Forelimb muscle (tissue), 1 donor: ENCODE measurements at regions not wholly inside any gene's neighbourhood (a gene's known extent, or its start where the extent isn't known, plus 50 kb on each side); places are given as distances from the start of the nearest gene placed in this dataset.
"Not testable (repeated sequence)": the region's sequence is repeated elsewhere in the genome, so short reads cannot be mapped to it uniquely, and the experiment has no call there.

Experiments
- DNase-seq: peaks from one replicate; pipeline ENCODE4 v3.0.0-alpha.2; 2013; ENCODE audit warnings: low read depth

DNA sequence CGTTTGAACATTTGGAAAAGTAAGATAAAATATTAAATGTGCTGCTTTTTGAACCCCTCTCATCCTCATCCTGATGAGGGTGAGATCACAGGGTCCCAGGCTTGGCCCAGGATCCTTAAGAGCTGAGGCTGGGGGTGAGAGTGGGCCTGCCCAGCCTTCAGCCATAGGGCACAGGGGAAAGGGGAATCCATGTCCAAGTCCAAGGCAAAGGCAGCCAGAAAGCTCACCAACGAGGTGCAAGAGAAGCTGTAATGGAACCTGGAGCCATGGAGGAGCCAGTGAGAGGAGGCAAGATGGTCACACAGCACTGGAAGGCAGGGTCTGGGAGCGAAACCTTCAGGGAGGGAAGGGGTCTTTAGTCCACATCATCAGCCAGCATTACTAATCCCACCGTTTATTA, 191.9 kb downstream of the RRAGC start:
- no peak for DNase-seq

DNA sequence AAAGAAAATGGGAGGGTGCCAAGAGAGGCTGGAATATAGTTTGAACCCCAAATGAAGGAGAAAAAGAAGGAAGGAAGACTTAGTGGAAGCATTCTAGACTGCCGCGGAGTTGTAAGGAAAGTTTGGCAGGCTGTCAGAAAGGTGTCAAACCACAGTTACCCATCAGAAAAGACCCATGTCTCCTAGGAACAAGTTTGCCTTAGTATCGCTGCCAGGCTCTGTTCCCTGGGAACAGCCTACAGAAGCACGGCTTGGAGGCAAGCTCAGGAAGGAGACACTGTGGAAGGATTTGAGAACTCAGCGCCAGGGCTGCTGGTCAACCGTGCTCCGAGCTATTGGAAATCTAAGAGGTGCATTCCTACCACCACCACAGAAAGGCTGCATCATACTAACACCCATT, 197.4 kb downstream of the RRAGC start:
- no peak for DNase-seq

DNA sequence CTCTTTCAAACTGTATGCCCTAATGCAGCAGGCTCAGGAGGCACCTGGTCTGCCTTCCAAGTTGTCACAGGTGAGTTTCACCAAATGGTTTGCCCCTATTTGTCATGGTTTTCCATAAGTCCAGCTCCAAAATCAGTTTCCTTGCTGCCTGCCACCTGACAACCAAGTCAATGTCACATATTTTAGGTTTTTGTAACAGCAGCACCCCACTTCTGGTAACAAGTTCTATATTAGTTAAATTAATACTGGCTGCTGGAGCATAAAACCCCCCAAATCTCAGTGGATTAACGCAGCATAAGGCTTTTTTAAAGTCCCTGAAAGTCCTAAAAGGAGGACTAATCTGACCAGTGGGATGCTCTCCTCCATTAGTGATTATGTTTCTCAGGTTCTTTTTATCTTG, 200.7 kb downstream of the RRAGC start:
- DNase-seq = no peak

DNA sequence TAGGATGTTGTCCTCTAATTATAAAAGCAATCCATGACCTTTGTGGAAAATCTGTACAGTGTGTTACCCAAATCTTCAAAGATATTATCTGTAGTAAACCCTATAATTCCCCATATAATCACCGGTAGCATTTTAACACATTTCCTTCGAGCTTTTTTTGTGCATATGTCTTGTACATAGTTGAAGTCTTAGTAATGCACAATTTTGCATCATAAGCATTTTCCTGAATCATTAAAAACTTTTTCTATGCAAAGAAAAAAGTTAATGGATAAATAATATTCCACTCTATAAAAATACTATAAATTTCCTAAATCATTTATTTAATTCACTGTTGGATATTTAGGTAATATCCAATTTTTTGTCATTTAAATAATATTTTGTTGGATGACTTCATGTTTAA, 201.7 kb downstream of the RRAGC start:
- no peak for DNase-seq

DNA sequence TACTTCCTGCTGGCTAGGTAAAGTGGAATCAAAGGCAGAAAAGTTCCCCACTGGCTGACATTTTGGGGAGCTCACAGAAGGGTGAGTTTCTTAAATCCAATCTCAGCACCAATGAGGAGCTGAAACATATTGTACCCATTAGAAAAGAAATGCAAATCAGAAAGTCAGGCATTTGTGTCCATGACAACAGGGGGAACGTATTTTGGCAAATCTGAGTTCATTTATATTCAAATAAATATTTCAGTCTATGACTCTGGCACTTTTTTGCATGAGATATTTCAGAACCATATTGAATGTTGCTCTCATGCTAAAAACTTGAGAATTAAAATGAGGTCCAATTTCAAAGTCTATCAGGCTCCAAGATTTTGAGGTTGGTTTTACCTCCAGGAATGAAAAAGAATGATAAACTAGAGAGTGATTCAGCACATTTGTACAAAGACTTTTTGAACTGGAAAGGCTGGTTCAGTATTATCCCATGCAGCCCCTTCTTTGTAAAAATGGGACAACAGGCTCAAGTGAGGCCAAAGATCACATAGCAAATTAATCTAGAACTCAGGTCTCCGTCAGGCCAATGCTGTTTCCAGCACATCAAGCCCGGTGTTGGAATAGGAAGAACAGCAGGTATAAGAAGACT, 202.2 kb downstream of the RRAGC start:
- DNase-seq = no peak

DNA sequence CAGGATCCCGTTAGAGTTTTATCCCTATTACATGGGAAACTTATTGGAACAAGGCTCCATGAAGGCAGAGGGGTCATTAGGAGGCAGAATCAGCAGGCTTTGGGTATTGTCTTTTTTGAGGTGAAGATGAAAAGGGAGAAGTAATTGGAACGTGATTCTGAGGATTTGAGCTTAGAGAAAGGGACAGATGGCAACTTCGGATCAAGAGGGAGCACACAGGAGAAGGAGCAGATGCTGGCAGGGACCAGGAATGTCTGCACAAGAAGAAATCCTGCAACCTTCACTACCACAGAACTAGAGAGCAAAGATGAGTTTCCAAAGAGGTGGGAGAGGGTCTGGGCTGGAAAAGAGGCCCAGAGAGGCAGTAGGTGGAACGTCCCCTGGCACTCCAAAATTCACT, 202.8 kb downstream of the RRAGC start:
- DNase-seq = no peak

DNA sequence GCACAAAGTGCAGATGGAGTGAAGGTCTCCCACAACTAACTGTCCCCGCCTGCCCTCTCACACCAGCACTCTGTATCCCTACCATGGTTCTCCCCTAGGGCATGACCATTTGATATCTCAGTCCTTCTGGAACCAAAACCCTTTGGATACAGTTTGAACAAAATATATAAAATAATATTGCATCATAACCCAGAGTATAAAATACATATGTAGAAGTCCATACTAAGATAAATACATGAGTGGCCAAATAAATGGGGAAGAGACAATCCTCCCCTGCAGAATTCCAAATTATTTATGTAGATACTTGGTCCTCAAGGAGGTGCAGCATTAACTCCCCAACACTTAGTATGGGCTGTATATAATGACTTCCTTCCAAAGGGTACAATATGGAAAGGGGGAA, 207.4 kb downstream of the RRAGC start:
- no peak for DNase-seq

DNA sequence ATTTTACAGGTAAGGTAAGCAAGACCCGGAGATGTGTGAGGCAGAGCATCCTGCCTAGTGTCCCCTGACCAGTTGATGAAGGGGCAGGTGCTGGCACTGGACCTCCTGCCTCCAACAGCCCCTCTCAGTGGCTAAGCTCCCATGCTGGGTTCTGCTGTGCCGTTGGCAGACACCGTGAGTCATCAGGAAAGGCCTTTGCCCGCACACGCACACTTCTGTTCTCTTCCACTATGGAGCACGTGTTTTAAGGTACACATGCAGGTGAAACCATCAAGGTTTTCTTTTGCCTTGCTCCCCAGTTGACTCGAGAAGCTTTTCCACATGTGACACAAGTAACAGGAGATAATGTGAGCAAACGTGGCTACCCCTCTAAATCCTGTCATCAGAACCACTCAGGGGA, 207.9 kb downstream of the RRAGC start:
- DNase-seq = no peak

DNA sequence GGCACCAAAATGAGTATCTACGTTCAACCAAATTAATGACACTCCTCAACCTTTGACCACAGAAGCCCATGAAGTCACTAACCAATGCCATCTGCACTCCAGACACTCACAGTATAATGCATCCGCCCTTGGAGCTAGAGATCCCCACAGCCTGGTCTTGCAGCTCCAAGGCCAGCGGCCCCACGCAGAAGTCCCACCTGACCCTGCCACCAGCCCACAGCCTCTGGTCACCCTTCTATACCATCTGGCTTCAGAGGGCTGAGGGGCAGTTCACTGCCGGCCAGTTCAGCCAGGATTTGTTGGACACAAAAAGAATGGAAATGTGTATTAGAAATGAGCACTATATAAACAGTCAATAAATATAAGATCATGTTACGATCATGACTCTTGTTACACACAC, 211.2 kb downstream of the RRAGC start:
- no peak for DNase-seq

DNA sequence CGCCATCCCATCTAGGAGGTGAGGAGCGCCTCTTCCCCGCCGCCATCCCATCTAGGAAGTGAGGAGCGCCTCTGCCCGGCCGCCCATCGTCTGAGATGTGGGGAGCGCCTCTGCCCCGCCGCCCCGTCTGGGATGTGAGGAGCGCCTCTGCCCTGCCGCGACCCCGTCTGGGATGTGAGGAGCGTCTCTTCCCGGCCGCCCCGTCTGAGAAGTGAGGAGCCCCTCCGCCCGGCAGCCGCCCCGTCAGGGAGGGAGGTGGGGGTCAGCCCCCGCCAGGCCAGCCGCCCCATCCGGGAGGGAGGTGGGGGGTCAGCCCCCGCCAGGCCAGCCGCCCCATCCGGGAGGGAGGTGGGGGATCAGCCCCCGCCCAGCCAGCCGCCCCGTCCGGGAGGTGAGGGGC, 212.2 kb downstream of the RRAGC start:
- DNase-seq = not testable (repeated sequence)

DNA sequence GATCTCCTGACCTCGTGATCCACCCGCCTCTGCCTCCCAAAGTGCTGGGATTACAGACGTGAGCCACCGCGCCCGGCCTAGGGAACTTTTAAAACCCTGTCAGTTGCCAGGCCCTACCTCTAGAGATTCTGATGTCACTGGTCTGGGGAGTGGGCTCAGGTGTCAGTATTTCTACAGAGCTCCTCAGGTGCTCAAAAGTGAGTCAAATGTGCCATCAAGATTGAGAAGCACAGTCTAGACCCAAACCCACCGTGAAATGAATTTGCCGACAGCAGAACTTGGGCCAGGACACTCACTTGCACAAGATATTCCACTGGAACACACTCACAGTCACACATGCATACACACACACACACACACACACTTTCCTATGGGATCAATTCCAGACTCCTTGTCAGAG, 215.5 kb downstream of the RRAGC start:
- DNase-seq = no peak

DNA sequence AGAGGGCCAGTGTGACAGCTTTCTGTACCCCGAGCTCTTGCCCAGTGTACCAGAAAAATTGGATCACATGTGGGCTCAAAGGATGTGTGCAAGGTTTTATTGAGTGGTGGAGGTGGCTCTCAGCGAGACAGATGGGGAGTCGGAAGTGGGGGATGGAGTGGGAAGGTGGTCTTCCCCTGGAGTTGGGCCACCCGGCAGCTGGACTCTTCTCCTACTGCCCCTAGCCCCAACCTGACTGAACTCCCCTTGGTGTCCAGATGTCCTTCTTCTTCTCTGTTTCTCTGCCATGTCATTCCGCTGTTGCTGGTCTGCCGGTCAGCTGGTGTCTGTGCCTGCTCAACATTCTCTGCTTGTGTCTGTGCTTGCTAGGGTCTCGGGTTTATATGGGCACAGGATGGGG, 217.9 kb downstream of the RRAGC start:
- no peak for DNase-seq

DNA sequence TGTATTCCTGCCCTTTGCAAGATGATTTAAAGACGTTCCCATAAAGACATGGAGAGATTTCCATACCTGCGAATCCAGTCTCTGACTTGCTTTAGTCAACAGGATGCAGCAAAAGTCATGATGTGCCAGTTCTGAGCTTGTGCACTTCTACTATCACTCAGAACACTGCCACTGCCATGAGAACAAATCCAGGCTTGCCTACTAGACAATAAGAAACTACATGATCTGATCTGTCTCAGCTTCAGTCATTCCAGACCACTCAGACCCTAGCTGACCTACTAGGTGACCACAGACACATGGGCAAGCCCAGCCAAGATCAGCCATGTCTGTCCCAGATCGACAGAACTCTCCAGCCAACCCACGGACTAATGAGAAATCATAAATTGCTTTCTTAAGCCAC, 219.2 kb downstream of the RRAGC start:
- DNase-seq = no peak

DNA sequence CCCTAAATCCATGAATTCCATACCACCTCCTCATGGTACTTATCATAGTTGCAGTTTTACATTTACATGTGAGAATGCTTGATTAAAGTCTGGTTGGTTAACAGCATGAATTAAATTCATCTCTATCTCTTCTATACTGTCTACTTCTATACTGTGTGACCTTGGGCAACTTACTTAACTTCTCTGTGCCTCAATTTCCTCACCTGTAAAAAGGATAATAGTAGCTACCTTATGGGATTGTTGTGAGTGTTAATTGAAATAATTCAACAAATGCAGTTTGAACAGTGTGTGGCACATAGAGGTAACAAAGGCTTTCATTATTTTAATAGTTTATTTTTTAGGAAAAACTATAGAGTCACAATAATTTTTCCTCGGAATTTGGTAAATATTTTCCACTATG, 231.3 kb downstream of the RRAGC start:
- DNase-seq = no peak

DNA sequence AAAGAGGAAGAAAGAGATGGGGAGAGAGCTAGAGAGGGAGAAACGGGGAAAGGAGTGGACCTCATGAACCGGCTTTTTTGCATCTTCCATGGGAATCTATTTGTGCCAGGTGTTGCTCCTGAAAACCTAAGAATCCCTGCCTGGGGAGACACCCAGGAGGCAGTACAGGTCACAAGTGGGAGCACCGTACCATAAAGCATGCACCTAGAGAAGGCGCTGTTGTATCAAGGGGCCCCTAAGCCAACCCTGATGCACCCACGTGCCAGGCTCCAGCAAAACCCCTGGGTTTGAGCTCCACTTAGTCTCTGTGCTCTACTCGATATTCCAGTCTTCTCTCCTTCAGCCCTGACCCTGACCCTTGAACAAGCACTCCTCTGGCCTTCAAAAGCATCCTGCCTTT, 233.6 kb downstream of the RRAGC start:
- no peak for DNase-seq

DNA sequence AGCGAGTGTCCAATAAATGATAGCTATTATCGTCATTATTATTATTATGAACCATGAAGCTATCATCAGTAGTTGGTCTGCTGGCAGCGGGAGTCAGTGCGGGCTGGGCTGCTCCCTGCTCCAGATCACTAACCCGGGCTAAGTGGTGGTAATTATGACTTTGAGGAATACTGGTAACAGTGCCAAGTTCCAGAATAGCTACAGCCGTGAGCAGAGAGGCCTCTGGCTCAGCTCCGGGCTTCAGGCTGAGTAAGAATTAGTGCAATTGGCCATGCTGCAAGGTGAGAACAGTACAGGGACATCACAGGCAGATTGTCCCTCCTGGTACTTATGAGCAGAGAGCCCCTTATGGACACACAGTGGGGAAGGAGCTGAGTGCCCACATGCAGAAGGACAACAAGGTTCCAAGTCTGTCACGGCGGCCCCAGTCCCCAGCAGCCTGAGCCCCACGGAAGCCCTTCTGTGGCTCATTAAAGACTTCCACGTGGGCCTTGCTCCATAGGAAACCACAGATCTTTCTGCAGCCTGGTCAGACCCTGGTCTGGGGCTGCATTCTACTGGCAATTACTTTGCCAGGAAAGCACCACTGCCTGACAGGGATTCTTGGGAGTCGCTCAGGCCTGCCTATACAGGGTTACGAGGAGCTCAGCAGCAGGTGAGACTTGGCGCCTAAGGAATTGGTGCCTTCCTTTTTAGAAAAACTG, 235.1 kb downstream of the RRAGC start:
- DNase-seq = no peak

DNA sequence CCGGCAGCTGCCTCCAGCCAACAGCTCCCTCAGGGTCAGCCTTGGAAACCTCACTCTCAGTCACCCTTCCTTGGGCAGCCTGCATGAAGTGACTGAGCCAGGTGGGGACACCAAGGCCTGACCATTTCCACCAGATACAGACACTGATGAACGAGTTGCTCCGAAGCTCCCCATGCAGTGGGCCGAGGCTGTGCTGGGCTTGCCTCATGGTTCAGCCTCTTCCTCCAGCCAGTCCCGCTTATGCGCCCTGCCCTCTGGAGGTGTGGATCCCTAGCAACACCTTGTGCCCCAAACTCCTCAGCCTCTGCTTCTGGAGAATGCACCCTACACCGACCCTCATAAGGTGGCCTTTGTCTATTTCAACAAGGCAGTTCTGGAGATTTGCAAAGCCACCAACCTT, 236.0 kb downstream of the RRAGC start:
- no peak for DNase-seq

DNA sequence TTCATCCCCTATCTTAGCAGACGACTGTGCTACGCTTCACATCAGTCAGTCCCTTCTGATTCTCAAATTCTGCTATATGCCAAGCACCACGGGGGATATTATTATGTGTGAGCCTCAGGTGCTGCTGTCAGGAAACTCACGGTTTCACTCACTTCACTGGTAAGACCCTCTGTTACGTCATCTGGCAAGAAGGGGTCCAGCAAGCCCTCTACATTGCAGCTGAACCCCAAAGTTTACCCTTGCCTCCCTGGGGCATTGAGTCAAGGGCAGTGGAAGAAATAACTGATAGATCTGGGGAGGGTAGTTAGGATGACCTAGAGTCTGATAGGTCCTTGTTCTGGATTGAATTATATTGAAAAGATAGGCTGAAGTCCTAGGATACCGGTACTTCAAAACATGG, 237.4 kb downstream of the RRAGC start:
- no peak for DNase-seq

DNA sequence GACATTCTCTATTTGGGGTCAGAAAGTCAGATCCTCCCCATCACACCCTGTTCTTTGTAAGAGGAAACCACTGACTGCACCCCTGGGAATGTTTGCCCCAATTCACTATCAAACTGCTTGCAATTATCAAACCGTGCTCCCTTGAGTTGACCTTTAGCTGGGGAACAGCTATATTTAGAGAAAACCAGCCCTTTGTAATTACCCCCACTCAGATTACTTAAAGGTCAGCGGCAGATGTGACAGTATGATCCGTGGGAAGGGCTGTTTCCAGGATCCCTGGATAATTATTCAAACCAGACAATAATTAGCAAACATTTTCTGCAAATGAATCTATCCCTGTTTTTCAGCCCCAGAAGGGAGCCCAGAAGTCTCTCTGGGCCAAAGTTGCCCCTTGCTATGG, 242.7 kb downstream of the RRAGC start:
- DNase-seq = no peak

DNA sequence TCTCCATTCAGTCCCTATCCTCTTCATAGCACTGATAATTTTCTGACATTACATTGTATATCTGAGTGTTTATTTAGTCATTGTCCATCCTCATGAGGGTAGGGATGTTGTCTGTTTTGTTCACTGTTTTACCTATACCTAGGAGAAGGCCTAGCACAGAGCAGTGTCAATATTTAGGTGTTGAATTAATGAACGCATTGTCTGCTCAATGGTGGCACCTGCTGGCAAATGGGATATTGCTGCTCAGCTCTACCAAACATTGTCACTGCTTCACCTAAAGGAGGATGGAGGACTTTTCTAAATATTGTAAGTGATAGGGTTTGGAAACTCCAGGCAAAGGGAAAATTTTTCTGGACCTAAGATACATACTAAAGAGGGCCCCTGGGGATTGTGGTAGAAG, 243.9 kb downstream of the RRAGC start:
- DNase-seq = no peak

DNA sequence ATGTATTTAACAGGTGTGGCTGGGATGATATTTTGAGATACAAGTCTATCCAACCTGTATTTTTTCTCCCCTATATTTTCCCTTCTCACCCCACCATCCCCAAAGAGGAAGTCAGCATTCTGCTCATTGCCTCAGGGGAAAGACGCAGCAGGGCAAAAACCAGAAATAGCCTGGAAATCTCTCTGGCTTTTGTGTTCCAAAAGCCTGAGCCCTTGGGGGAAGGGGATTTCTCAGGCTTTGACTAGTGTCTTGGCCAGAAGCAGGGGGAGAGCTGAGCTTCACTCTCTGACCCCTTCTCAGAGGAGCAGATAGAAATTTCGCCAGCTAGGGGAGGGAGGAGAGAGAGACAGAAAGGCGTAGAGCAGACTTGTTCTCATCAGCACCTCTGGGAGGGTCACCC, 244.7 kb downstream of the RRAGC start:
- DNase-seq = no peak

DNA sequence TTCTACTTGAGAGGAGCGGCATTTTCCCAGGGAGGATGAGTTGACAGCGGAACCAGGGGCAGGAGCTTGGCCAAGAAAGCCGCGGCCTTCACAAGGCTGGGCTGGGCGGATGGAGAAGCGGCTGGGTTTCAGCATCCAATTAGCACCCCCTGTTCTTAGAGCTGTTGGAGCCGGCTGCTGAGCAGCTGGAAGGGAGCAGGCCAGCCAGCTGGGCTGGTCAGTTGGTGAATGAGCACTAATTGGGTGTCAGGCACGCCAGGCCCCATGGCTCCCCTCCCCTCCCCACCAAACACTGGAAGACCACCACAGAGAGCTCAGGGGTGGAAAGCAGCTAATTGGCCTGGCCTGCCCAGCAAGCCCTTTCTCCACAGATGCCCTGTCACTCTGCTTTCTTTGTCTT, 245.6 kb downstream of the RRAGC start:
- DNase-seq = no peak

DNA sequence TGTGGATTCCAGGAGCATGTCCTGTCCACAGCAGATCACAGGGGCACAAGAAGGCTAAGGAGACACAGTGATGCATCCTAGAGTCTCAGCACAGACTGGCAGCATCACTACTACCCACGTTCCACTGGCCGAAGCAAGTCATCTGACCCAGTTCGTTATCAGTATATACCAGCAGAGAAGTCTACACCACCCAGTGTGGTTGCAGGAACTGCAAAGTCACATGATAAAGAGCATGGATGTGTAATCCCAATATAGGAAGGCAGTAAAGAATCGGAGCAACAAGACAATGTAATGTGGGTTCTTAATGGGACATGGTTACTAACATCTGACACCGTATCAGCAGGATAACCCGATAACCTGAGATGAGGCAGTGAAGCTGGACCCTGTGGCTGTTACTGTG, 246.6 kb downstream of the RRAGC start:
- DNase-seq = no peak

DNA sequence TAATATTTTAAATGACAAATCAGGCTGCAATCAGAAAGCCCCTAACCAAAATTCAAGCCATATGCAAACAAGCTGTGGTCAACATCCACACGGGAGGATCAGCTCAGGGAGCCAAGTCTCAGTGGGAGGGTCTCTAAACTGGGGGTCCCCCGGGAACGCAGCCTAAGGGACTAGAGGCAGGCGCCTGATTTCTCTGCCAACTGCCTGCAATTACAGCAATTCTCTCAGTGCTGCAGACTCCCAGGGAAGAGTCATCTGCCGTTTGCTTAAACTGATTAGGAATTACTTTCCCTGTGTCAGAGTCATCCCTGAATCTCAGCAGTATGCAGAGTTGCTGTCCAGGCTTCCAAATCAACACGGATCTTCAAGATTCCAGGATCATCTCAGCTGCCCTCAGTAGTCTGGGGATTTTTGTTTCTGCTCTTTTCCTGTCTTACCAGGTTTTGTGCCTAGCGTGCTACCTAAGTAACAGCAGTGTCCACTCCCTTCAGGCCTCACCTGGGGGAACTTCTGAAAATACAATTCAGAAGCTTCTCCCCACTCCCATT, 247.8 kb downstream of the RRAGC start:
- DNase-seq = no peak
